Left colon (tissue), 2 donors: ENCODE measurements at regions not wholly inside any gene's neighbourhood (a gene's known extent, or its start where the extent isn't known, plus 50 kb on each side); places are given as distances from the start of the nearest gene placed in this dataset.

Experiments
- ATAC-seq: fragments of 200-7000 bp; cut with Tn5 transposase; one replicate; pipeline ENCODE4 v1.9.1; 2020; ENCODE audit warnings: mild to moderate bottlenecking, moderate library complexity
- DNase-seq, 2 donors: peaks; one replicate each; pipeline ENCODE4 v3.0.0-alpha.2; 2020
- intact Hi-C, 2 donors: fragments of 100-400 bp; cut with DNase I in 1 of 2; cut with micrococcal nuclease in 1 of 2; formaldehyde crosslinking; loops; one replicate each; pipeline versions ENCODE4 v1.11.2 to v1.14.0; 2022; cut with DNase I, micrococcal nuclease
- donor health status: DM: no; HTN: no; CAD: no.
- donor health status: DM: yes; HTN: yes; CAD: no.

DNA sequence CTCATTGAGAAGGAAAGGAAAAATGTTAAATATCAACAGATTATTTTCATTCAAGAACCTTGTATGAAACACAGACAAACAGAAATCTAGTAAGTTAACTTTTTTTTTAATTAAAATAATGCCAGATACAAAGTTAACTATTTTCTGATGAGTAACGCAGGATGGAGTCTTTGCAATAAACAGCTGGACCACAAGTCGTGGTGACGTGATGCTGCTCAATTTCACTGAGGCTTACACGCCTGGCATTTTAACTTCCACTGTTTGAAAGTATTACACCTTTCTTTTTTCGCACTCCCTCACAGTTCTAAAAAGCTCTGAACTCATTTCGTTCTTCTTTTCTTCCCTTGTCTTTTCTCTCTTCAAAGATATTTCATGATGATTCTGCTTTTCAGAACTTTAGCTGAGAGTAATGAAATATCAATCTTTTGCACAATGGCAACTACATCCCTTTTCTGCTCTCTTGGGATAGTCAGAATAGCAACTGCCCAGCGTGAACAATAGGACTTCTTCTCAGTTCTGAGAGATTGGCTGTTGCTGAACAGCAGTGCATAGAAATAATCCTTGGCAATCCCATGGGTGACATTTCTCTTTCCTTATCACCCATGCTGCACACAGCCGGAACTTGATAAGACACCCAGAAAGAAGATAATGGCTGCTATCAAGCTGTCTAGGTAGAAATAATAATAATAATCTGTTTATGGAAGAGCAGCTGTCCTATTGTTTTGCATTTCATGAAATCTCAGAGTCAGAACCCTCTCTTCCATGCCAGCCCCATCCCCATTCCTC lies 160.5 kb downstream of the BTG1 start:
- intact Hi-C loops = no loop called here
- DNase-seq (no peak), ATAC-seq (no peak)

DNA sequence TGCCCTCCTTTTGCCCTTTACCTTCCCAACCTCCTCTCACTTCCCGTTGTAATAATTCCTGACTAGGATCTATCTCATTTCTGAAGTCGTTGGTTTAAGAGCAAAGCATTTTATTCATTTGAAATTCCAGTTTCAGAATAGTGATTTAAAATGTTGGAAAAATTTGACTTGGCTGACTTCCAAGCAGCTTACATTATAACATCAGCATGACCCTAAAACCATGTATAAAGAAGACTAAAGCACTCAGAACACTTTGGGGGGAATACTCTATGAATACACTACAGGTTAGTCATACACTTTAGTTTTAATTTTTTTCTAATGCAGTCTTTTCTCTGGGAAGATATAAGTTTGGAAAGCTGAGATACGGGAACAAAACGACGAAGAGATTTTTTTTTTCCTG lies 161.1 kb downstream of the BTG1 start:
- DNase-seq (no peak), ATAC-seq (no peak)
- intact Hi-C loops = no loop called here

GRCh38 chr12:91983935-91984334 lies 161.7 kb downstream of the BTG1 start:
- ATAC-seq = no peak
- DNase-seq = no peak
- intact Hi-C loops = no loop called here

- no peak for ATAC-seq
- no peak for DNase-seq
- intact Hi-C loops = no loop called here
These were observed 162.7 kb downstream of the BTG1 start for GRCh38 chr12:91982946-91983345.

- DNase-seq (no peak), ATAC-seq (no peak)
- intact Hi-C loops = no loop called here
These were observed 165.2 kb downstream of the BTG1 start for GRCh38 chr12:91980389-91980821.

DNA sequence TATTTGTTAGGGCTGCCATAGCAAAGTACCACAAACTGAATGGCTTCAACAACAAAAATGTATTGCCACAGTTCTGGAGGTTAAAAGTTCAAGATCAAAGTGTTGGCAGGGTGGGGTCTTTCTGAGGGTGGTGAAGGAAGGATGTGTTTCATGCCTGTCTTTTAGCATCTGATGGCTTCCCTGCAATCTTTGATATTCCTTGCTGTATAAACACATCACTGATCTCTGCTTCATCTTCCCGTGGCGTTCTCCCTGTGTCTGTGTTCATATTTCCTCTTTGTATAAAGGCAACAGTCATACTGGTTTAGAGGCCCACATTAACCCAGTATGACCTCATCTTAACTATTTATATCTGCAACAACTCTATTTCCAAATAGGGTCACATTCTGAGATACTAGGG lies 167.5 kb downstream of the BTG1 start:
- DNase-seq (no peak), ATAC-seq (no peak)
- intact Hi-C loops = no loop called here

DNA sequence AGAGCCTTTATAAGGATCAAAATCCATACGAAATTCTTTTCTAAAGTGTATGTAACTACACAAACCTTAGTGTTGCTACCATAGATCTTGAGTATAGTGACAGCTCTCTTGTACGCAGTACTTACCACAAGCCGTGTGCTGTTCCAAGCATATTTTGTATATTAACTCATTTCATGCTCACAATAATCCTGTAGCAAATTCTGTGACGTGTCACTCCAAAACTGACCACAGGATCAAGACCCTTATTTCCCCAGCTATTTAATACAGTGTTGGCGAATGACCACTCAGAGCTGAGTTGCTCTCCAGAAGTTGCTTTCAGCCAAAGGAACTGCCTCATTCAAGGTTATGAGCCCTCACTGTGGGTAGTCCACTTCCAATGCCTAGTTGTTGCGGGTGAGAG lies 169.8 kb downstream of the BTG1 start:
- intact Hi-C loops = no loop called here
- ATAC-seq = no peak
- no peak for DNase-seq

DNA sequence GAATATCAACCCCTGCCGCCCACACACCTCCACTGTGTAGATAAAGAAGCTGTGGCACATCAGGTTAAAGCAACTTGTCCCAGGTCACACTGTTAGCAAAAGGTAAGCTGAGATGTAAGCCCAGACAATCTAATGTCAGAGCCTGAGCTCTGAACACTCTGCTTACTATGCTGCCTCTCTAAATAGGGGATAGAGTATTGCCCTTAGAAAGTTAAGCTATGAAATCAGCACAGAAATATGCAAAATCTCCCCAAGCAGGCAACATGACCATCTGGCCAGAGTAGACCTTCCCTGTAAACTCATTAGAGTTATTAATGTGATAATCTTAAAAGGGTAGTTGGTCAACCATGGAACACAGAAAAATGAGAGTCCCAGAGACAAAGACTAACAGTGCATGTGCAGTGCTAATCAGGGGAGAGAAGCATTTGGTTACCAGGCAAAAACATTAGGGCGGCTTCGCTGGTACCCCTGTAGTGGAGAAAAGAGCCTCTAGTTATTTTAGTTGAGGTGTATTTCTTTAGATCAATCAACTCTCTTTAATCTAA lies 171.0 kb downstream of the BTG1 start:
- intact Hi-C loops = no loop called here
- DNase-seq = no peak
- ATAC-seq = no peak

DNA sequence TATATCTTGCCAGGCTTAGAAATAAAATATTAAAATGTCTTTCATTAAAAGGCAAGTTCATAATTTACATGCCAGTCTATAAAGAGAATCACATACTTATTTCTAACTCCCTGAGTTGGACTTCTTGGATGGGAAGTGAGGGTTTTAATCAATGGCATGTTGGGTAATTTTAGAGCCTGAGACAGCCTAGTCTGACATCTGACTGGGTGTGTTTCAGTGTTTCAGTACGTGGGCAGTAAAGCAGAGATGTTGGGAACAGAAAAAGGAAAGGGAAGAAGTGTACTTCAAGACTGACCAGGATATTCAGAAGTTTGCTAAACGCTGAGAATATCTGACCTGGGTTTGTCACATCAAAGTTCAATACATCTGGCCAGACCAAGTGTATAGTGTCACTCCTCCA lies 171.8 kb downstream of the BTG1 start:
- DNase-seq (no peak), ATAC-seq (no peak)
- intact Hi-C loops = no loop called here

DNA sequence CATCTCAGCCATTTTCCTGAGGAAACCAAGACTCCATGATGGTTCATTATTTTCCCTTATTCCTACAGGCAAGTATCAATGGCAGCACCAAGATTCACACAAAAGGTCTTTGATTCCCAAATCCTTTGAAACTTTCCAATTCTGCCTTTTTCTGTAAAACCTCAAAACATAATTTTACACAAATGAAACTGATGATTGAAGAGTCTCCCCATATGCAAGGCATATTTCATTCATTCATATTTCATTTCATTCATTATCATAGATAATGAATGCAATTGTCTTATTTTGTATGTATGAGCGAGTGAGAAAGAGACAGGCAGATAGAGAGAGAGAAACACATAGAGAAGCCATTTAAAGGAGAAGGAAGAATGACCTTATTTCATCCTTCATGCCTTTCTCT lies 172.8 kb downstream of the BTG1 start:
- no peak for DNase-seq
- no peak for ATAC-seq
- intact Hi-C loops = no loop called here

GRCh38 chr12:91968777-91969171 lies 176.9 kb downstream of the BTG1 start:
- intact Hi-C loops = no loop called here

DNA sequence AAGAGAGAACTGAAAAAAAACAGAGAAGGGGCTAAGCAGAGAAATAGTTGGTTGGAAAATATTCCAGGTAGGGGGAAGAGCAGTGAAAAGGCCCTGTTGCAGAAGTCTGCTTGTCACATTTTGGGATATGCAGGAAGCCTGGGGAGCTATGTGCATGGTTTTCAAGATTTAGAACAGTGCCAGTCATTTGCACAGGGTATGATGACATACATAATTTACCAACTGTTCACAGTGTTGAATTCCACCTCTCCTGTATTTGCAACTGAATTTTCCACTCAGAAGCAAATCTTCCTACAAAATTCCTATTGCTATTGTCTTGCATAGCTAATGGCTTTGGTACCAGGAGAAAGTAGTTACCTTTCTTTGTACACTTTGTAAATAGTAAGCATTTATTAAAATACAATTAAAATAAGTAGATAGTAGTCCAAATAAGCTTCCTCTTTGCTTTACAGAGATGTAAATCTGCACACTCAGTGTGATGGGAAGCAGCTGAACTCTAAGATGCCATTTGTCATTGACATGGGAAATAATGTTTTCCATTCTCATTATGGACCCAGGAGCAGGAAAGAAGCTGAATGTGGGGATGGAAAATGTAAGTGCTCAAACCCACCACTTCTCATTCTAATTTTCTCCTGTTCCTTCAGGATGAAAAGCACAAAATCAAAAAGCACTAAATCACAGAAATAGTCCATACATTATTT lies 177.4 kb downstream of the BTG1 start:
- ATAC-seq (no peak), DNase-seq (no peak)
- intact Hi-C loops = no loop called here

More at GRCh38 chr12:91968777-91969171, 176.9 kb downstream of the BTG1 start:
- no peak for DNase-seq
- ATAC-seq = no peak

- intact Hi-C loops = no loop called here
- ATAC-seq = no peak
These were observed 178.1 kb downstream of the BTG1 start for GRCh38 chr12:91967590-91967989.

DNA sequence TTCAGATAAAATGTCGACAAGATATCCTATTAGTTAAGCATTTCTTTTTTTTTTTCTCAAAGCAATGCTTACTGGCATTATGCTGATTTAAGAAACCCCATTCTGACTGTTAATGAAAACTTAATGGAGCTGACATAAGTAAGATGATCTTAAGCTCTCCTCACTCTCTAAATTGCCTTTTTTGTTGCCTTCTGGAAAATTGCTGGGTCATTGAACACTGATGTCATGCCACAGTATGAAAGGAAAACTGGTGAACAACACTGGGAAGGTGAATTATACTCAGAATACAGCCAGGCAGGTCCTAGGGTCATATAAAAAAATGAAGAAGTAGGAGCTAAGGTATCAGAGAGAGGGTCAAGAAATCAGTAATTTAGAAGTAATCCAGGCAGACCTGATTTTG lies 179.9 kb downstream of the BTG1 start:
- DNase-seq (no peak), ATAC-seq (no peak)
- intact Hi-C loops = no loop called here

More at GRCh38 chr12:91967590-91967989, 178.1 kb downstream of the BTG1 start:
- no peak for DNase-seq

DNA sequence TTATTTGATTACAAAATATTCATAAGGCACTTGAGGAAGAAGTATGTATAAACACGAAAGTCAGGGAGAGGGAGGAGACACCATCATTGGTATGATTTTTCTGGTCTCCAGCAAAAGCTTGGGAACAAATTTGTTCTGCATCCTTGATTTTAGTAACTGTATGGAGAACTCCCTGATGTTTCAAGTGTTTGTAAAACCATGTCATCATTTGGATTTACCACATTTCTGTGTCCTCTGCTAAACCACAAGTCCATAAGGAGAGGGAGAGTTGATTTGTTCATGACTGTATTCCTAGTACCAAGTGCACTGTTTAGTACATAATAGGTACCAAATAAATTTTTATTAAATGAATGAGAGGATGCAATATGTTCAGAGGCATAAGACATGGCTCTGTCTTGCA lies 181.1 kb downstream of the BTG1 start:
- no peak for ATAC-seq
- intact Hi-C loops = no loop called here
- no peak for DNase-seq

GRCh38 chr12:91959220-91959619 lies 186.4 kb downstream of the BTG1 start:
- intact Hi-C loops = no loop called here
- ATAC-seq (no peak), DNase-seq (no peak)

- ATAC-seq = no peak
These were observed 186.8 kb downstream of the BTG1 start for GRCh38 chr12:91958816-91959215.

DNA sequence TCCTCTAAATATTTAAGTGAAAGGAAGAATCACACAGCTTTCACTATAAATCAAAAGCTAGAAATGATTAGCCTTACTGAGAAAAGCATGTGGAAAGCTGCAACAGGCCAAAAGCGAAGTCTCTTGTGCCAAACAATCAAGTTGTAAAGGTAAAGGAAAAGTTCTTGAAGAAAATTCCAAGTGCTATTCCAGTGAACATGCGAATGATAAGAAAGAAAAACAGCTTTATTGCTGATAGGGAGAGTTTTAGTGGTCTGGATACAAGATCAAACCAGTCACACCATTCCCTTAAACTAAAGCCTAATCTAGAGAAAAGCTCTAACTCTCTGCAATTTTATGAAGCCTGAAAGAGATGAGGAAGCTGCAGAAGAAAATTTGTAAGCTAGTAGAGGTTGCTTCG lies 190.9 kb downstream of the BTG1 start:
- intact Hi-C loops = no loop called here
- ATAC-seq = peak; percentile 71
- DNase-seq = no peak

More at GRCh38 chr12:91958816-91959215, 186.8 kb downstream of the BTG1 start:
- no peak for DNase-seq
- intact Hi-C loops = no loop called here

DNA sequence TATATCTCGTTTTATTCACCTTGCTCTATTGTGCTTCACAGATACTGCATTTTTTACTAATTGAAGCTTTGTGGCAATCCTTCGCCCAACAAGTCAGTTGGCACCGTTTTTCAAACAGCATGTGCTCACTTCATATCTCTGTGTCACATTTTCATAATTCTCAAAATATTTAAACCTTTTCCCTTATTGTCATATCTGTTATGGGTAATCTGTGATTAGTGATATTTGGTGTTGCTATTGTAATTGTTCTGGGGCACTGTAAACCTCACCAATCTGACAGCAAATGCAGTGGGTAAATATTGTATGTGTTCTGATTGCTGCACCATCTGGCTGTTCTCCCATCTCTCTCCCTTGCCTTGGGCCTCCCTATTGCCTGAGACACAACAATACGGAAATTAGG lies 191.3 kb downstream of the BTG1 start:
- DNase-seq (peak in 1 of 2 donors; percentile 28), ATAC-seq (peak; percentile 29)
- intact Hi-C loops = no loop called here

- peak in 1 of 2 donors; percentile 41 for DNase-seq
- peak; percentile 92 for ATAC-seq
These were observed 192.7 kb downstream of the BTG1 start for GRCh38 chr12:91952916-91953315.

More at GRCh38 chr12:91952916-91953315, 192.7 kb downstream of the BTG1 start:
- intact Hi-C loops = no loop called here
